SK-N-SH (cell line): ENCODE measurements at regions not wholly inside any gene's neighbourhood (a gene's known extent, or its start where the extent isn't known, plus 50 kb on each side); places are given as distances from the start of the nearest gene placed in this dataset.
"Not testable (repeated sequence)": the region's sequence is repeated elsewhere in the genome, so short reads cannot be mapped to it uniquely, and the experiment has no call there.

Source experiments
- CTCF ChIA-PET: fragments of 300-600, 350-600 bp; formaldehyde crosslinking; extraction: SDS; loops from one replicate; lab custom pipeline; 2021; lab: Yijun Ruan, JAX
- POLR2A ChIA-PET: fragments of 350-600 bp; sonication (Branson Sonifier 250); formaldehyde crosslinking; extraction: SDS; loops from one replicate; lab custom pipeline; 2020; ENCODE audit warnings: antibody characterized with exemption, inconsistent platforms; lab: Yijun Ruan, JAX
- DNase-seq: peaks from one replicate; pipeline ENCODE4 v3.0.0; 2012
- H2AFZ ChIP-seq: fragments of 200-600 bp; sonication (generic); 2 replicates; pipeline ENCODE4 v1.8.1; 2016; ENCODE audit warnings: antibody characterized with exemption, mild to moderate bottlenecking, low read depth
- H3F3A ChIP-seq: fragments of 200-600 bp; sonication (generic); replicated peaks from 2 replicates; pipeline ENCODE3; 2016; ENCODE audit warnings: antibody characterized with exemption, mild to moderate bottlenecking; ENCODE audit not compliant: insufficient read depth
- H3K27ac ChIP-seq, 2 experiments: fragments of 200-500 bp in 1 of 2; fragments of 200-600 bp in 1 of 2; sonication (Bioruptor generic) in 1 of 2; sonication (generic), shearing (Covaris generic) in 1 of 2; 2 replicates each; pipeline versions ENCODE4 v1.5.1 to v1.6.1; 2014 to 2016; ENCODE audit warnings: low read depth in 2 of 2, inconsistent platforms in 1 of 2, low read length in 1 of 2, mild to moderate bottlenecking in 1 of 2, mixed read lengths in 1 of 2
- H3K27me3 ChIP-seq: fragments of 200-600 bp; sonication (generic), shearing (Covaris generic); 2 replicates; pipeline ENCODE4 v1.6.1; 2016; ENCODE audit warnings: mixed run types; ENCODE audit not compliant: insufficient read depth
- H3K36me3 ChIP-seq, 2 experiments: fragments of 200-500 bp in 1 of 2; fragments of 200-600 bp in 1 of 2; sonication (Bioruptor generic) in 1 of 2; sonication (generic) in 1 of 2; replicated peaks in 1 of 2; 2 replicates each; pipeline versions ENCODE3 to v1.5.1; 2014 to 2016; ENCODE audit warnings: low read length in 1 of 2, mild to moderate bottlenecking in 1 of 2; ENCODE audit not compliant: insufficient read depth in 2 of 2, control insufficient read depth in 1 of 2
- H3K4me1 ChIP-seq, 2 experiments: fragments of 200-500 bp in 1 of 2; fragments of 200-600 bp in 1 of 2; sonication (Bioruptor generic) in 1 of 2; sonication (generic), shearing (Covaris generic) in 1 of 2; 2 replicates each; pipeline versions ENCODE4 v1.5.1 to v1.6.1; 2014 to 2016; ENCODE audit warnings: low read depth in 1 of 2, low read length in 1 of 2, mixed run types in 1 of 2; ENCODE audit not compliant: insufficient read depth in 2 of 2, control insufficient read depth in 1 of 2
- H3K4me2 ChIP-seq: fragments of 200-600 bp; sonication (generic), shearing (Covaris generic); 2 replicates; pipeline ENCODE4 v1.6.1; 2017; ENCODE audit warnings: mixed run types
- H3K4me3 ChIP-seq, 2 experiments: fragments of 200-500 bp in 1 of 2; fragments of 200-600 bp in 1 of 2; sonication (Bioruptor generic) in 1 of 2; sonication (generic), shearing (Covaris generic) in 1 of 2; 2 replicates each; pipeline versions ENCODE4 v1.5.1 to v1.8.1; 2014 to 2016; ENCODE audit warnings: low read depth in 2 of 2, inconsistent platforms in 1 of 2, low read length in 1 of 2, mild to moderate bottlenecking in 1 of 2, mixed read lengths in 1 of 2, moderate library complexity in 1 of 2
- H3K79me2 ChIP-seq: fragments of 200-600 bp; sonication (generic); 2 replicates; pipeline ENCODE4 v1.8.1; 2017; ENCODE audit warnings: mild to moderate bottlenecking; ENCODE audit not compliant: insufficient read depth
- H3K9ac ChIP-seq: fragments of 200-600 bp; sonication (generic); 2 replicates; pipeline ENCODE4 v1.6.1; 2017; ENCODE audit warnings: mixed run types
- H3K9me2 ChIP-seq: fragments of 200-600 bp; sonication (generic); 2 replicates; pipeline ENCODE4 v1.6.1; 2017; ENCODE audit warnings: mixed run types
- H3K9me3 ChIP-seq: fragments of 200-600 bp; sonication (generic); 2 replicates; pipeline ENCODE4 v1.6.1; 2017; ENCODE audit warnings: mixed run types, mild to moderate bottlenecking, moderate library complexity
- H4K20me1 ChIP-seq: fragments of 200-600 bp; sonication (generic); 2 replicates; pipeline ENCODE4 v1.6.1; 2017; ENCODE audit warnings: mild to moderate bottlenecking, mixed run types; ENCODE audit not compliant: insufficient read depth
- CHD2 ChIP-seq: fragments of 150-350 bp; IDR thresholded peaks from 2 replicates; pipeline ENCODE4 v1.6.1; 2018; ENCODE audit warnings: low read length; ENCODE audit not compliant: partially characterized antibody
- ELF1 ChIP-seq: IDR thresholded peaks from 2 replicates; pipeline ENCODE4 v1.4.0; 2012
- EP300 ChIP-seq, 2 experiments: IDR thresholded peaks; 2 replicates each; pipeline versions ENCODE4 v1.4.0 to v1.6.1; 2012; ENCODE audit warnings: borderline replicate concordance in 1 of 2, low read depth in 1 of 2, low read length in 1 of 2
- EZH2phosphoT487 ChIP-seq: fragments of 200-600 bp; sonication (generic); IDR thresholded peaks from 2 replicates; pipeline ENCODE4 v1.6.1; 2017; ENCODE audit warnings: low read depth, mixed run types, mild to moderate bottlenecking, antibody characterized with exemption, moderate library complexity, borderline replicate concordance
- FOSL2 ChIP-seq: IDR thresholded peaks from 2 replicates; pipeline ENCODE4 v1.4.0; 2012; ENCODE audit warnings: low read depth, mild to moderate bottlenecking, moderate library complexity, borderline replicate concordance
- FOXM1 ChIP-seq: IDR thresholded peaks from 2 replicates; pipeline ENCODE4 v1.4.0; 2012; ENCODE audit warnings: low read depth, mild to moderate bottlenecking
- GATA2 ChIP-seq: sonication (generic); formaldehyde crosslinking; IDR thresholded peaks from 2 replicates; pipeline ENCODE4 v1.5.0; 2020; ENCODE audit warnings: mild to moderate bottlenecking, missing genetic modification reagents
- JUND ChIP-seq: IDR thresholded peaks from 2 replicates; pipeline ENCODE4 v1.4.0; 2012
- MEF2A ChIP-seq: IDR thresholded peaks from 2 replicates; pipeline ENCODE4 v1.4.0; 2012; ENCODE audit warnings: low read depth, borderline replicate concordance
- RXRA ChIP-seq: IDR thresholded peaks from 2 replicates; pipeline ENCODE4 v1.4.0; 2012; ENCODE audit warnings: low read depth, mild to moderate bottlenecking, borderline replicate concordance
- SIN3A ChIP-seq: IDR thresholded peaks from 2 replicates; pipeline ENCODE4 v1.6.1; 2012; ENCODE audit warnings: low read depth, mild to moderate bottlenecking, low read length, moderate library complexity, borderline replicate concordance
- SMC3 ChIP-seq: IDR thresholded peaks from 2 replicates; pipeline ENCODE4 v1.6.1; 2012; ENCODE audit warnings: low read depth, low read length, improper control_type of control experiment
- TCF12 ChIP-seq: IDR thresholded peaks from 2 replicates; pipeline ENCODE4 v1.4.0; 2012
- USF1 ChIP-seq: IDR thresholded peaks from 2 replicates; pipeline ENCODE4 v1.4.0; 2012; ENCODE audit warnings: low read depth, borderline replicate concordance
- YY1 ChIP-seq: IDR thresholded peaks from 2 replicates; pipeline ENCODE4 v1.4.0; 2012; ENCODE audit warnings: low read depth, mild to moderate bottlenecking
- ZBTB33 ChIP-seq: IDR thresholded peaks from 2 replicates; pipeline ENCODE4 v1.4.0; 2012; ENCODE audit warnings: low read depth, borderline replicate concordance
- WGBS: methylation state at CpG from one replicate; pipeline ENCODE4 v1.1.6; 2017; ENCODE audit warnings: low lambda C conversion rate; 5-methylcytosine and 5-hydroxymethylcytosine counted together
- TF ChIP-seq, protein P1 (sequence below): fragments of 200-600 bp; sonication (generic); IDR thresholded peaks from 2 replicates; pipeline ENCODE4 v1.6.1; 2017; ENCODE audit warnings: antibody characterized with exemption, mild to moderate bottlenecking, moderate library complexity

GRCh38 chr15:77863491-77864105, 213.9 kb downstream of the TBC1D2B start:
- Histone ChIP-seq H3K4me1 (no peaks in the 10 kb centered on the region; a peak in 1 of 4 replicates), H3K9me2 (no peaks in the 10 kb centered on the region), H3F3A (no peaks in the 10 kb centered on the region), H3K9me3 (no peaks in the 10 kb centered on the region), H3K4me2 (no peak overlapping the region), H3K79me2 (no peaks in the 10 kb centered on the region)
- CTCF ChIA-PET, result interaction anchor here (1.5 to 2.9 kb wide), 3 partner anchors 41 to 230 kb away, joined by 3 to 11 read pairs (median 5); no protein-coding TSS in a partner anchor
- no peak for DNase-seq
- TF ChIP-seq FOSL2 (no peak), RXRA (no peak), EP300 (IDR thresholded peaks at IDR 0.05; ENCODE audit: borderline replicate concordance in 1 of 2, low read depth in 1 of 2, low read length in 1 of 2) (no peak), SIN3A (no peak), FOXM1 (no peak), MEF2A (no peak), CHD2 (no peak), JUND (no peak), USF1 (no peak), ZBTB33 (no peak), EZH2phosphoT487 (no peak), ELF1 (no peak), TCF12 (no peak), GATA2 (CRISPR knock-in tag) (no peak)
- TF ChIP-seq, all 33 proteins: peak for 0
- Histone ChIP-seq H3K27me3 (no peaks in the 10 kb centered on the region), H4K20me1 (no peaks in the 10 kb centered on the region), H2AFZ (no peak overlapping the region), H3K27ac (no peak overlapping the region), H3K9ac (no peak overlapping the region), H3K36me3 (no peaks in the 10 kb centered on the region), H3K4me3 (no peak overlapping the region)
- POLR2A ChIA-PET, result no interaction called here
- WGBS, result 61% methylated on average over 9 of the region's 12 CpGs

DNA sequence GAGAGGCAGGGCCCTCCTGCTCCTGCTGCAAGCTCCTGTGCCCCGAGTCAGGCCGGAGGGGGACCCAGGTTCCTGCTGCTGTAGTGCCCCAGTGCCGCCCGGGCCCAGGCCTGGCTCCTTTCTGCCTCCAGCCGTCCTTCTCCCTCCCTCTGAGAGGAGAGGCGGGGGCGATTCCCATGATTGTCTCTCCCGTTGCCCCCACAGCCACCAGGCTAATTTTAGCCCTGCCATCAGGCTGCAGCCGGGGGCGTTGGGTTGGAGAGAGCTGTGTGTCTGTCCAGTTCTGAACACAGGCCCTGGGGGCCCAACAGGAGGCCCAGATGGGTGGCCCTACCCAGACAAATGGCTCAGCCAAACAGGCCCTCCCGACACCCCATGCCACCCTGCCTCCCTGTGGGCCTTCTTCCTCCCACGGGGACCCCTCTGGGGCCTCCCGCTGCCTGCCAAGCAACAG, 214.8 kb downstream of the TBC1D2B start:
- no peak overlapping the region for H3K27ac ChIP-seq
- H3K9me3 ChIP-seq, result no peaks in the 10 kb centered on the region
- H3K4me3 ChIP-seq, result no peak overlapping the region
- CTCF ChIA-PET, result interaction anchor here (0.6 to 2.9 kb wide), 5 partner anchors 8 to 264 kb away, joined by 3 to 11 read pairs (median 5); no protein-coding TSS in a partner anchor
- H2AFZ ChIP-seq, result no peak overlapping the region
- no peak for TF ChIP-seq TCF12
- no peak for TF ChIP-seq SMC3
- no peak for TF ChIP-seq SIN3A
- TF ChIP-seq YY1, result no peak
- TF ChIP-seq, protein P1, sequence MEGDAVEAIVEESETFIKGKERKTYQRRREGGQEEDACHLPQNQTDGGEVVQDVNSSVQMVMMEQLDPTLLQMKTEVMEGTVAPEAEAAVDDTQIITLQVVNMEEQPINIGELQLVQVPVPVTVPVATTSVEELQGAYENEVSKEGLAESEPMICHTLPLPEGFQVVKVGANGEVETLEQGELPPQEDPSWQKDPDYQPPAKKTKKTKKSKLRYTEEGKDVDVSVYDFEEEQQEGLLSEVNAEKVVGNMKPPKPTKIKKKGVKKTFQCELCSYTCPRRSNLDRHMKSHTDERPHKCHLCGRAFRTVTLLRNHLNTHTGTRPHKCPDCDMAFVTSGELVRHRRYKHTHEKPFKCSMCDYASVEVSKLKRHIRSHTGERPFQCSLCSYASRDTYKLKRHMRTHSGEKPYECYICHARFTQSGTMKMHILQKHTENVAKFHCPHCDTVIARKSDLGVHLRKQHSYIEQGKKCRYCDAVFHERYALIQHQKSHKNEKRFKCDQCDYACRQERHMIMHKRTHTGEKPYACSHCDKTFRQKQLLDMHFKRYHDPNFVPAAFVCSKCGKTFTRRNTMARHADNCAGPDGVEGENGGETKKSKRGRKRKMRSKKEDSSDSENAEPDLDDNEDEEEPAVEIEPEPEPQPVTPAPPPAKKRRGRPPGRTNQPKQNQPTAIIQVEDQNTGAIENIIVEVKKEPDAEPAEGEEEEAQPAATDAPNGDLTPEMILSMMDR, result no peak
- no peak for TF ChIP-seq MEF2A
- TF ChIP-seq, all 33 proteins: peak for 0
- Histone ChIP-seq H3K4me1 (no peaks in the 10 kb centered on the region; a peak in 1 of 4 replicates), H3K27me3 (peaks cover 8% of the 10 kb centered on the region; the same call in 1 of the 2 replicates), H3F3A (no peaks in the 10 kb centered on the region), H3K9ac (no peak overlapping the region), H3K9me2 (no peaks in the 10 kb centered on the region), H4K20me1 (no peaks in the 10 kb centered on the region), H3K4me2 (no peak overlapping the region), H3K79me2 (no peaks in the 10 kb centered on the region), H3K36me3 (no peaks in the 10 kb centered on the region)
- DNase-seq, result no peak
- WGBS, result 52% methylated on average over 9 of the region's 13 CpGs
- POLR2A ChIA-PET, result no interaction called here

DNA sequence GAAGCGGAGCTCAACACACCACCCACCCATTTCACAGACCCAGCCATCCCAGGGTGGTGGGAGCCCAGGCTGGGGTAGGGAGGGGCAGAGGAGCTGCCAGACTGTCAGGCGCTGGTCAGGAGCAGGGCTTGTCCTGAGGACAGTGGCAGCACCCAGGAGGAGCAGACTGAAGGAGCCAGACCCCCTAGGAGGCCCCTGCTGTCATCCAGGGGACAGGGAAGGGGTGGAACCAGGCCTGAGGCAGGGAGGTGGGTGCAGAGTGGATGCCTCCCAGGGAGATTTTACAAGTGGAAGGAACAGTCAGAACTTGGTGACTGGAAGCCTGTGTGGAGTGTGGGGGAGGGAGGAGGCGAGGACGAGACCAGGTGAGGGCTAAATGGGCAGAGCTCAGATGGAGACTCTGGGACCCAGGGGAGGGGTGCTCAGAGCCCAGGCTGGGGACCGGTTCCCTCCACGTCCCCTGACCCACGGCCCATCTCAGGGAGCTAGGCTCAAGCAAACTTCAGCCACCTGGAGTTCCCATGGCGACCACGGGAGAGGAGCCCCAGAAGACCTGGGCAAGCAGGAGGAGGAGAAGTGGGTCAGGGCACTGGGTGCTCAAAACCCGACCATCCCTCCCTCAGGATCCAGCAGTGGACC, 215.4 kb downstream of the TBC1D2B start:
- H3K27me3 ChIP-seq, result peaks cover 14% of the 10 kb centered on the region; the same call in 1 of the 2 replicates
- H3K27ac ChIP-seq, H3K4me2 ChIP-seq, H3K9ac ChIP-seq, H3K4me3 ChIP-seq, H3K9me2 ChIP-seq, H3K79me2 ChIP-seq, H4K20me1 ChIP-seq, DNase-seq, H3K36me3 ChIP-seq, H3K9me3 ChIP-seq, POLR2A ChIA-PET, H3K4me1 ChIP-seq, H2AFZ ChIP-seq, H3F3A ChIP-seq: not testable (repeated sequence)
- CTCF ChIA-PET, result interaction anchor here (1.4 to 2.9 kb wide), 2 partner anchors 8 to 229 kb away, joined by 5 to 11 read pairs; no protein-coding TSS in a partner anchor
- WGBS, result 71% methylated on average over 5 of the region's 10 CpGs
